Endothelial cell of umbilical vein (primary cell): ENCODE measurements at regions not wholly inside any gene's neighbourhood (a gene's known extent, or its start where the extent isn't known, plus 50 kb on each side); places are given as distances from the start of the nearest gene placed in this dataset.

Experiments
- CTCF ChIP-seq, 2 donors: IDR thresholded peaks; 1 replicate in 1 of 2; 2 replicates in 1 of 2; pipeline ENCODE4 v1.5.1; 2011; ENCODE audit warnings: low read length in 2 of 2, mild to moderate bottlenecking in 2 of 2, moderate library complexity in 2 of 2, control low read depth in 1 of 2, inconsistent platforms in 1 of 2, low read depth in 1 of 2; ENCODE audit not compliant: insufficient read depth in 1 of 2; ENCODE audit errors: extremely low read depth in 1 of 2
- EZH2 ChIP-seq: IDR thresholded peaks from 2 replicates; pipeline ENCODE4 v1.6.1; 2012; ENCODE audit warnings: borderline replicate concordance, low read depth, mild to moderate bottlenecking, moderate library complexity, low read length, inconsistent platforms; ENCODE audit not compliant: severe bottlenecking
- FOS ChIP-seq: IDR thresholded peaks from 2 replicates; pipeline ENCODE4 v1.6.1; 2011; ENCODE audit warnings: mild to moderate bottlenecking, low read length, moderate library complexity, borderline replicate concordance; ENCODE audit not compliant: insufficient read depth
- GATA2 ChIP-seq: IDR thresholded peaks from 2 replicates; pipeline ENCODE4 v1.7.0; 2011; ENCODE audit warnings: low read depth, mild to moderate bottlenecking, moderate library complexity, mixed read lengths, low read length; ENCODE audit not compliant: insufficient read length, insufficient read depth
- JUN ChIP-seq: IDR thresholded peaks from 2 replicates; pipeline ENCODE4 v1.6.1; 2011; ENCODE audit warnings: borderline replicate concordance, low read depth; ENCODE audit not compliant: insufficient read length, insufficient read depth
- MYC ChIP-seq: IDR thresholded peaks from one replicate; pipeline ENCODE4 v1.6.1; 2011; ENCODE audit warnings: mild to moderate bottlenecking, low read depth, low read length
- POLR2A ChIP-seq: IDR thresholded peaks from 2 replicates; pipeline ENCODE4 v1.6.1; 2012; ENCODE audit warnings: low read depth, mild to moderate bottlenecking, control low read depth, low read length
- POLR2AphosphoS5 ChIP-seq: IDR thresholded peaks from 2 replicates; pipeline ENCODE4 v1.6.1; 2012; ENCODE audit warnings: low read depth, mild to moderate bottlenecking, control low read depth, low read length, moderate library complexity; ENCODE audit not compliant: insufficient read depth
- TF ChIP-seq, protein P1 (sequence below): IDR thresholded peaks from 2 replicates; pipeline ENCODE4 v1.6.1; 2011; ENCODE audit not compliant: insufficient read depth, insufficient read length

DNA sequence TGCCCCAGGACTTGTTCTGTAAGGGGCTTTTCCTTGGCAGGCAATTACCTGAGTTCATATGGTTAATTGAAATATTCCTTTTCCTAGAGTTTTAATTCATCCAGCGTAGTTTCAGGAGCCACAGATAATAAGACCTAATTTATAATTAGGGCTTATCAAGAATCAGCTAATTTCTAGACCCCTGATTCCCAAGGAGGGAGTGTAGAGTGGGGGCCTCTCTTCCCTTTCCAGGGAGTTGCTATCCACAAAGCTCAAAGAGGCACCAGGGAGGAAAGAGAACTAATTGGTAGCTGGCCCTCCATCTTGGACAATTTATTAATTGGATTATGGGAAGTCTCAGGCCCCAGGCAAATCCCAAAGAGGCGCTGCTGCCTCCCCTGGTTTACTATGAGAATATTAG lies 75.8 kb upstream of the ZNF618 start:
- TF ChIP-seq POLR2A (no peak), CTCF (IDR thresholded peaks at IDR 0.05; ENCODE audit: extremely low read depth in 1 of 2, insufficient read depth in 1 of 2, low read depth in 1 of 2, low read length in 2 of 2) (no peak), POLR2AphosphoS5 (no peak), MYC (no peak), FOS (no peak), GATA2 (no peak), JUN (no peak), EZH2 (no peak)
- TF ChIP-seq, protein P1, sequence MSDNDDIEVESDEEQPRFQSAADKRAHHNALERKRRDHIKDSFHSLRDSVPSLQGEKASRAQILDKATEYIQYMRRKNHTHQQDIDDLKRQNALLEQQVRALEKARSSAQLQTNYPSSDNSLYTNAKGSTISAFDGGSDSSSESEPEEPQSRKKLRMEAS = no peak
